Esophagus muscularis mucosa (tissue), 4 donors: ENCODE measurements at regions not wholly inside any gene's neighbourhood (a gene's known extent, or its start where the extent isn't known, plus 50 kb on each side); places are given as distances from the start of the nearest gene placed in this dataset.

Experiments
- EP300 ChIP-seq: sonication (generic); formaldehyde crosslinking; IDR thresholded peaks from one replicate; pipeline ENCODE4 v1.6.1; 2017; ENCODE audit warnings: antibody characterized with exemption
- POLR2A ChIP-seq: fragments of 450-650 bp; IDR thresholded peaks from one replicate; pipeline ENCODE4 v1.6.1; 2017; ENCODE audit warnings: antibody characterized with exemption, moderate library complexity, mild to moderate bottlenecking, low read depth
- TF ChIP-seq, protein P1 (sequence below), 3 experiments: fragments of 200-600 bp in 2 of 3; fragments of 450-650 bp in 1 of 3; sonication (generic) in 2 of 3; IDR thresholded peaks; one replicate each; pipeline ENCODE4 v1.5.1; 2017 to 2019; ENCODE audit warnings: antibody characterized with exemption in 3 of 3, mild to moderate bottlenecking in 2 of 3, moderate library complexity in 1 of 3

DNA sequence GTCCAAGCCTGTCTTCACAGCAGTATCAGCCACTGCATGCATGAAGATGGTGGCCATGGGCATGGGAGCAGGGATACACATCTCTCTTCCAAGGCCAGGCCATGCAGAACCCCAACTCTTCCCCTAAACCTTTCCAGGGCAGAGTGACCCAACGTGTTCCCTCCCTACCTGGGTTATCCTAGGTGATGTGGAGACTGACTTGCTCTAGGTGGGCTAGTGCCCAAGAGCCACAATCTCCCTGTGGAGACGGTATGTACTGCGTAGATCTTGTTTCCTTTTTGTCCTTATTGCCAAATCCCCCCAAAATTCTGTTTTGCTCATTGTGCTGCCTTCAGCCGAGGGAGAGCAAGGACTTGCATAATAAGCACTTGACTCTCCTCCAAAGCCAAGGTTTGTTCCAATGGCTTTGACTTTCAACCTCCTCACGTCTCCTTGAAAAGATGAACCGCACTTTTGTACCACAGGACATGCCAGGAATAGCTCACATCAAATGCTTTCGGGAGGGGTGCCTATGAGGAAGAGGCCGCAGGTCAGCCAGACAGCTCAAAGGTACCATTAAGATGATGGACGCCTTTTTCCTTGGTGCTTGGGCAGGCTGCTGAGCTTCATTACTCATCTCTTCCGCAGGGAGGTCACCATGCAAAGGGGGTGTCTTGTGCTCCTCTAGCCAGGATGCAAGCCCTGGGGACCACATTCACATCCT lies 76.2 kb upstream of the GLI2 start:
- TF ChIP-seq POLR2A, result no peak
- TF ChIP-seq, protein P1, sequence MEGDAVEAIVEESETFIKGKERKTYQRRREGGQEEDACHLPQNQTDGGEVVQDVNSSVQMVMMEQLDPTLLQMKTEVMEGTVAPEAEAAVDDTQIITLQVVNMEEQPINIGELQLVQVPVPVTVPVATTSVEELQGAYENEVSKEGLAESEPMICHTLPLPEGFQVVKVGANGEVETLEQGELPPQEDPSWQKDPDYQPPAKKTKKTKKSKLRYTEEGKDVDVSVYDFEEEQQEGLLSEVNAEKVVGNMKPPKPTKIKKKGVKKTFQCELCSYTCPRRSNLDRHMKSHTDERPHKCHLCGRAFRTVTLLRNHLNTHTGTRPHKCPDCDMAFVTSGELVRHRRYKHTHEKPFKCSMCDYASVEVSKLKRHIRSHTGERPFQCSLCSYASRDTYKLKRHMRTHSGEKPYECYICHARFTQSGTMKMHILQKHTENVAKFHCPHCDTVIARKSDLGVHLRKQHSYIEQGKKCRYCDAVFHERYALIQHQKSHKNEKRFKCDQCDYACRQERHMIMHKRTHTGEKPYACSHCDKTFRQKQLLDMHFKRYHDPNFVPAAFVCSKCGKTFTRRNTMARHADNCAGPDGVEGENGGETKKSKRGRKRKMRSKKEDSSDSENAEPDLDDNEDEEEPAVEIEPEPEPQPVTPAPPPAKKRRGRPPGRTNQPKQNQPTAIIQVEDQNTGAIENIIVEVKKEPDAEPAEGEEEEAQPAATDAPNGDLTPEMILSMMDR (IDR thresholded peaks at IDR 0.05), result no peak
- no peak for TF ChIP-seq EP300
